HG03103 (cell line): ENCODE measurements at regions not wholly inside any gene's neighbourhood (a gene's known extent, or its start where the extent isn't known, plus 50 kb on each side); places are given as distances from the start of the nearest gene placed in this dataset.

Experiments
- ATAC-seq: cut with Tn5 transposase; IDR thresholded peaks from one replicate; pipeline ENCODE4 v1.9.1; 2021; ENCODE audit warnings: low read depth; ENCODE audit not compliant: unreplicated experiment

GRCh38 chrX:39508300-39508692 is 589.5 kb downstream of the BCOR start:
- ATAC-seq, result no peak

- ATAC-seq, result no peak
Observed at GRCh38 chrX:39509157-39509556, 588.6 kb downstream of the BCOR start.

GRCh38 chrX:39513836-39514235 is 583.9 kb downstream of the BCOR start:
- ATAC-seq, result no peak

GRCh38 chrX:39514801-39515200 is 583.0 kb downstream of the BCOR start:
- ATAC-seq, result no peak

GRCh38 chrX:39516427-39516841 is 581.3 kb downstream of the BCOR start:
- ATAC-seq, result no peak

GRCh38 chrX:39518476-39519029 is 579.2 kb downstream of the BCOR start:
- no peak for ATAC-seq

- ATAC-seq, result no peak
Observed at GRCh38 chrX:39519030-39519488, 578.7 kb downstream of the BCOR start.

- ATAC-seq, result no peak
Observed at GRCh38 chrX:39519566-39520301, 578.0 kb downstream of the BCOR start.

- no peak for ATAC-seq
Observed at GRCh38 chrX:39525758-39526157, 572.0 kb downstream of the BCOR start.

GRCh38 chrX:39527025-39527424 is 570.7 kb downstream of the BCOR start:
- no peak for ATAC-seq

GRCh38 chrX:39528161-39528916 is 569.4 kb downstream of the BCOR start:
- ATAC-seq, result no peak

- ATAC-seq, result no peak
Observed at GRCh38 chrX:39532761-39533160, 565.0 kb downstream of the BCOR start.

GRCh38 chrX:39534949-39535348 is 562.8 kb downstream of the BCOR start:
- ATAC-seq, result no peak

GRCh38 chrX:39536211-39536610 is 561.5 kb downstream of the BCOR start:
- ATAC-seq, result no peak

- no peak for ATAC-seq
Observed at GRCh38 chrX:39541881-39542280, 555.9 kb downstream of the BCOR start.

- ATAC-seq, result no peak
Observed at GRCh38 chrX:39542316-39542715, 555.4 kb downstream of the BCOR start.

- ATAC-seq, result no peak
Observed at GRCh38 chrX:39550795-39551361, 546.9 kb downstream of the BCOR start.

GRCh38 chrX:39551762-39552161 is 546.0 kb downstream of the BCOR start:
- ATAC-seq, result no peak

GRCh38 chrX:39555431-39555830 is 542.3 kb downstream of the BCOR start:
- no peak for ATAC-seq

- ATAC-seq, result no peak
Observed at GRCh38 chrX:39556056-39556455, 541.7 kb downstream of the BCOR start.

GRCh38 chrX:39559229-39559628 is 538.5 kb downstream of the BCOR start:
- ATAC-seq, result no peak
